ENCODE measurements at regions not wholly inside any gene's neighbourhood (a gene's known extent, or its start where the extent isn't known, plus 50 kb on each side); places are given as distances from the start of the nearest gene placed in this dataset.

- no peak for TF ChIP-seq CTCF (IDR thresholded peaks at IDR 0.05 in 4 of 5, conservative IDR thresholded peaks at IDR 0.05 in 1 of 5)
- TF ChIP-seq POLR2A (IDR thresholded peaks at IDR 0.05) = no peak
Observed at GRCh38 chrX:3550160-3550751, 163.2 kb downstream of the PRKX start.

Measured in gastrocnemius medialis (tissue), 4 donors.